ENCODE measurements at regions not wholly inside any gene's neighbourhood (a gene's known extent, or its start where the extent isn't known, plus 50 kb on each side); places are given as distances from the start of the nearest gene placed in this dataset.

GRCh38 chr12:90301095-90301494 is 592.5 kb upstream of the ATP2B1 start:
- no peak for DNase-seq

GRCh38 chr12:90299666-90300065 is 591.0 kb upstream of the ATP2B1 start:
- DNase-seq, result no peak

- DNase-seq, result no peak
These were observed 590.5 kb upstream of the ATP2B1 start for GRCh38 chr12:90299121-90299520.

GRCh38 chr12:90298289-90298948 is 589.8 kb upstream of the ATP2B1 start:
- no peak for DNase-seq

- no peak for DNase-seq
These were observed 587.2 kb upstream of the ATP2B1 start for GRCh38 chr12:90295858-90296257.

- DNase-seq, result no peak
These were observed 583.5 kb upstream of the ATP2B1 start for GRCh38 chr12:90292183-90292582.

GRCh38 chr12:90290980-90291975 is 582.6 kb upstream of the ATP2B1 start:
- no peak for DNase-seq

GRCh38 chr12:90287585-90287984 is 578.9 kb upstream of the ATP2B1 start:
- DNase-seq, result no peak

GRCh38 chr12:90281154-90281868 is 572.7 kb upstream of the ATP2B1 start:
- no peak for DNase-seq

- DNase-seq, result no peak
These were observed 572.0 kb upstream of the ATP2B1 start for GRCh38 chr12:90280564-90281058.

- DNase-seq, result no peak
These were observed 571.4 kb upstream of the ATP2B1 start for GRCh38 chr12:90280033-90280432.

GRCh38 chr12:90275088-90275487 is 566.5 kb upstream of the ATP2B1 start:
- DNase-seq, result no peak

GRCh38 chr12:90274407-90274806 is 565.8 kb upstream of the ATP2B1 start:
- no peak for DNase-seq

GRCh38 chr12:90268574-90268973 is 559.9 kb upstream of the ATP2B1 start:
- no peak for DNase-seq

- DNase-seq, result no peak
These were observed 553.6 kb upstream of the ATP2B1 start for GRCh38 chr12:90262251-90262650.

- no peak for DNase-seq
These were observed 552.6 kb upstream of the ATP2B1 start for GRCh38 chr12:90261283-90261682.

GRCh38 chr12:90260136-90260535 is 551.5 kb upstream of the ATP2B1 start:
- no peak for DNase-seq

- DNase-seq, result no peak
These were observed 549.4 kb upstream of the ATP2B1 start for GRCh38 chr12:90257927-90258624.

GRCh38 chr12:90254796-90255195 is 546.2 kb upstream of the ATP2B1 start:
- DNase-seq, result no peak

GRCh38 chr12:90253674-90254181 is 545.1 kb upstream of the ATP2B1 start:
- DNase-seq, result peak; percentile 85 to 89

- no peak for DNase-seq
These were observed 544.5 kb upstream of the ATP2B1 start for GRCh38 chr12:90253136-90253535.

GRCh38 chr12:90250766-90251165 is 542.1 kb upstream of the ATP2B1 start:
- no peak for DNase-seq

Data from SHP77 (cell line).